OCI-LY1 (cell line): ENCODE measurements at regions not wholly inside any gene's neighbourhood (a gene's known extent, or its start where the extent isn't known, plus 50 kb on each side); places are given as distances from the start of the nearest gene placed in this dataset.

ENCODE experiments used
- H2AFZ ChIP-seq: fragments of 200-600 bp; sonication (generic), shearing (Covaris generic); 2 replicates; pipeline ENCODE4 v1.6.0; 2014; ENCODE audit warnings: antibody characterized with exemption, mild to moderate bottlenecking, low read length
- H3F3A ChIP-seq: fragments of 200-600 bp; sonication (generic), shearing (Covaris generic); 2 replicates; pipeline ENCODE4 v1.6.0; 2014; ENCODE audit warnings: mild to moderate bottlenecking, antibody characterized with exemption, low read length, moderate library complexity; ENCODE audit not compliant: insufficient read depth
- H3K27ac ChIP-seq: fragments of 200-600 bp; sonication (generic); 2 replicates; pipeline ENCODE4 v1.5.1; 2014; ENCODE audit warnings: low read length, mixed run types, mild to moderate bottlenecking, low read depth; ENCODE audit not compliant: poor library complexity, severe bottlenecking
- H3K27me3 ChIP-seq: fragments of 200-600 bp; sonication (generic); 2 replicates; pipeline ENCODE4 v1.6.0; 2014; ENCODE audit warnings: antibody characterized with exemption, mild to moderate bottlenecking, low read length, moderate library complexity; ENCODE audit not compliant: insufficient read depth
- H3K36me3 ChIP-seq: fragments of 200-600 bp; sonication (generic); 2 replicates; pipeline ENCODE4 v1.6.1; 2014; ENCODE audit warnings: mild to moderate bottlenecking, antibody characterized with exemption, low read length, moderate library complexity, mixed read lengths; ENCODE audit not compliant: insufficient read depth
- H3K4me1 ChIP-seq: fragments of 200-600 bp; sonication (generic); 2 replicates; pipeline ENCODE4 v1.5.1; 2014; ENCODE audit warnings: mild to moderate bottlenecking, low read length, moderate library complexity; ENCODE audit not compliant: insufficient read depth, severe bottlenecking
- H3K4me2 ChIP-seq: fragments of 200-600 bp; sonication (generic), shearing (Covaris generic); 2 replicates; pipeline ENCODE4 v1.6.1; 2014; ENCODE audit warnings: low read length
- H3K4me3 ChIP-seq: fragments of 200-600 bp; sonication (generic); 2 replicates; pipeline ENCODE4 v1.5.1; 2014; ENCODE audit warnings: low read length, low read depth, mild to moderate bottlenecking, mixed read lengths; ENCODE audit not compliant: poor library complexity, severe bottlenecking
- H3K79me2 ChIP-seq: fragments of 200-600 bp; shearing (Covaris generic); 2 replicates; pipeline ENCODE4 v1.6.1; 2016; ENCODE audit warnings: mixed run types, low read length, mixed read lengths; ENCODE audit not compliant: insufficient read depth
- H3K9ac ChIP-seq: fragments of 200-600 bp; sonication (generic), shearing (Covaris generic); 2 replicates; pipeline ENCODE4 v1.6.1; 2014; ENCODE audit warnings: mild to moderate bottlenecking, low read length, mixed read lengths
- H3K9me2 ChIP-seq: fragments of 200-600 bp; sonication (generic), shearing (Covaris generic); 2 replicates; pipeline ENCODE4 v1.6.1; 2014; ENCODE audit warnings: low read depth, mild to moderate bottlenecking, low read length, mixed read lengths
- H3K9me3 ChIP-seq: fragments of 200-600 bp; shearing (Covaris generic); 2 replicates; pipeline ENCODE4 v1.6.1; 2014; ENCODE audit warnings: low read length, mixed read lengths
- H4K20me1 ChIP-seq: fragments of 200-600 bp; sonication (generic), shearing (Covaris generic); 2 replicates; pipeline ENCODE4 v1.6.0; 2016; ENCODE audit warnings: mild to moderate bottlenecking, low read length; ENCODE audit not compliant: insufficient read depth
- EZH2 ChIP-seq: fragments of 200-600 bp; sonication (generic), shearing (Covaris generic); IDR thresholded peaks from 2 replicates; pipeline ENCODE4 v1.8.0; 2017; ENCODE audit warnings: borderline replicate concordance, mixed run types, mild to moderate bottlenecking, antibody characterized with exemption, low read length, moderate library complexity, mixed read lengths
- TF ChIP-seq, protein P1 (sequence below): fragments of 200-600 bp; sonication (generic), shearing (Covaris generic); IDR thresholded peaks from 2 replicates; pipeline ENCODE4 v1.5.1; 2017; ENCODE audit warnings: mild to moderate bottlenecking, antibody characterized with exemption, low read length, moderate library complexity, mixed read lengths

DNA sequence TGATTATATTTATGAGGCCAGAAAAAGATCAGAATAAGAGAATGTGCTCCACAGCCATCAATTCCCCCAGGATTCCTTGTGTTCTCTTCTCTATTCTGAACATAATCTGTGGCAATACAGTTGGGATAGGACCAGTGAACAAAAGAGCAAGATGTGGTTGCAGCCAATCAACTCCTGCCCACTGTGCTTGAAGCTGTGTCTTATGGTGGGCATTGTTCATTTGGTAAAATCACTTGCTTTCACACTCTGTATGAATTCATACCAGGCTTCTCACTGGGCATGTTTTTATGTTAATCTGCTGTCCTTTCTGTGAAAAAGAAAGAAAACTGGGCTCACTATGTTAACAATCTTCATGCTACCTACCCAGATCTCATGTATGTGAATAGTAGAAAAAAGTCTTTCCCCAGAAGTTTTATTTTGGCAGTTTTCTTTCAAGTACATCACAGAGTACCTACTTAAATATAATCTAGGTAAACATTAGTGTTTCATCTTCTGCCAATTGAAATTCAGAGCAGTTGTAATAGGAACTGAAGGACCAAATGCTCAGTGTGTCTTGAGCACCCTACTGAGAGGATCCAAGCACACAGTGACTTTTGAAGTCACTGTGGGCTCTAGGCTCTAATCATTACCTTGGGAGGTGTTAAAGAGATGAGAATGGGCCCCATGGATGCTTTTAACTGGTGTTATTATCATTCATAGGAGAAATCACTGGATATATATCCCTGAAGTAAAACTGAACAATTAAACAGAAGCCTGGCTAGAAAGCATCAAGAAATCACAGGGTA is 429.2 kb upstream of the TRAM1L1 start:
- TF ChIP-seq, protein P1, sequence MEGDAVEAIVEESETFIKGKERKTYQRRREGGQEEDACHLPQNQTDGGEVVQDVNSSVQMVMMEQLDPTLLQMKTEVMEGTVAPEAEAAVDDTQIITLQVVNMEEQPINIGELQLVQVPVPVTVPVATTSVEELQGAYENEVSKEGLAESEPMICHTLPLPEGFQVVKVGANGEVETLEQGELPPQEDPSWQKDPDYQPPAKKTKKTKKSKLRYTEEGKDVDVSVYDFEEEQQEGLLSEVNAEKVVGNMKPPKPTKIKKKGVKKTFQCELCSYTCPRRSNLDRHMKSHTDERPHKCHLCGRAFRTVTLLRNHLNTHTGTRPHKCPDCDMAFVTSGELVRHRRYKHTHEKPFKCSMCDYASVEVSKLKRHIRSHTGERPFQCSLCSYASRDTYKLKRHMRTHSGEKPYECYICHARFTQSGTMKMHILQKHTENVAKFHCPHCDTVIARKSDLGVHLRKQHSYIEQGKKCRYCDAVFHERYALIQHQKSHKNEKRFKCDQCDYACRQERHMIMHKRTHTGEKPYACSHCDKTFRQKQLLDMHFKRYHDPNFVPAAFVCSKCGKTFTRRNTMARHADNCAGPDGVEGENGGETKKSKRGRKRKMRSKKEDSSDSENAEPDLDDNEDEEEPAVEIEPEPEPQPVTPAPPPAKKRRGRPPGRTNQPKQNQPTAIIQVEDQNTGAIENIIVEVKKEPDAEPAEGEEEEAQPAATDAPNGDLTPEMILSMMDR: no peak
- TF ChIP-seq EZH2: no peak
- Histone ChIP-seq H3K36me3 (no peaks in the 10 kb centered on the region), H2AFZ (no peak overlapping the region), H3K27me3 (no peaks in the 10 kb centered on the region), H4K20me1 (no peaks in the 10 kb centered on the region), H3K9ac (no peak overlapping the region), H3K4me1 (no peaks in the 10 kb centered on the region), H3K9me2 (no peaks in the 10 kb centered on the region), H3K4me3 (no peak overlapping the region), H3K27ac (no peak overlapping the region), H3F3A (no peaks in the 10 kb centered on the region), H3K79me2 (no peaks in the 10 kb centered on the region), H3K9me3 (no peaks in the 10 kb centered on the region), H3K4me2 (no peak overlapping the region)

GRCh38 chr4:117515921-117516320 is 430.5 kb upstream of the TRAM1L1 start:
- Histone ChIP-seq H3K27ac (no peak overlapping the region), H3K9ac (no peak overlapping the region), H3K27me3 (no peaks in the 10 kb centered on the region), H3K4me1 (no peaks in the 10 kb centered on the region), H3F3A (no peaks in the 10 kb centered on the region), H3K4me2 (no peak overlapping the region), H4K20me1 (no peaks in the 10 kb centered on the region), H3K36me3 (no peaks in the 10 kb centered on the region), H3K4me3 (no peak overlapping the region), H3K9me3 (no peaks in the 10 kb centered on the region), H3K9me2 (no peaks in the 10 kb centered on the region), H3K79me2 (no peaks in the 10 kb centered on the region), H2AFZ (no peak overlapping the region)
- no peak for TF ChIP-seq EZH2

DNA sequence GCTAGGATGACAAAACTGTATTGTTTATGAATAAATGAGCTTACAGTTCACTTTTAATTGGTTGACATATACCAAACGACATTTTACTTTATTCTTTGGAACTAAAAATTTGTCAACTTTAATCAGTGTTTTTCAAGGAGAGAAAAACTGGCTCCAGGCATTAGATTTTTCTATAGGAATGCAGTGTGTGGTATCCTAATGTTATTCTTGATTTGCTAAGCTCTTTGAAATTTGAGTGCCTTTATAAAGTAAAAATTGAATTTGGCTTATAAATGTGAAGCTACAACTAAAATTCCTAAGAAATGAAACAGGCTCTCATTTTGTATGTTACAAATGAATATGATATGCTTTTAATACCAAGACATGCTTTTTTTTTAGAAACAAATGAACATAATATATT is 442.2 kb upstream of the TRAM1L1 start:
- no peaks in the 10 kb centered on the region for H3K27me3 ChIP-seq
- no peaks in the 10 kb centered on the region for H3K36me3 ChIP-seq
- H2AFZ ChIP-seq: no peak overlapping the region
- no peak overlapping the region for H3K27ac ChIP-seq
- no peaks in the 10 kb centered on the region for H4K20me1 ChIP-seq
- no peaks in the 10 kb centered on the region for H3K79me2 ChIP-seq
- TF ChIP-seq EZH2: no peak
- TF ChIP-seq, protein P1: no peak
- no peak overlapping the region for H3K9ac ChIP-seq
- H3K4me2 ChIP-seq: no peak overlapping the region
- no peak overlapping the region for H3K4me3 ChIP-seq
- no peaks in the 10 kb centered on the region for H3K9me2 ChIP-seq
- H3K9me3 ChIP-seq: no peaks in the 10 kb centered on the region
- no peaks in the 10 kb centered on the region for H3F3A ChIP-seq
- no peaks in the 10 kb centered on the region for H3K4me1 ChIP-seq

GRCh38 chr4:117529401-117529800 is 444.0 kb upstream of the TRAM1L1 start:
- no peaks in the 10 kb centered on the region for H3K36me3 ChIP-seq
- TF ChIP-seq EZH2: no peak
- TF ChIP-seq, protein P1: no peak
- no peaks in the 10 kb centered on the region for H3F3A ChIP-seq
- no peak overlapping the region for H2AFZ ChIP-seq
- H3K27ac ChIP-seq: no peak overlapping the region
- no peak overlapping the region for H3K9ac ChIP-seq
- no peaks in the 10 kb centered on the region for H3K79me2 ChIP-seq
- no peaks in the 10 kb centered on the region for H3K4me1 ChIP-seq
- no peak overlapping the region for H3K4me3 ChIP-seq
- no peaks in the 10 kb centered on the region for H4K20me1 ChIP-seq
- no peaks in the 10 kb centered on the region for H3K27me3 ChIP-seq
- no peaks in the 10 kb centered on the region for H3K9me2 ChIP-seq
- no peaks in the 10 kb centered on the region for H3K9me3 ChIP-seq
- H3K4me2 ChIP-seq: no peak overlapping the region
